Anterior cingulate cortex (tissue), 58 donors: ENCODE measurements at regions not wholly inside any gene's neighbourhood (a gene's known extent, or its start where the extent isn't known, plus 50 kb on each side); places are given as distances from the start of the nearest gene placed in this dataset.
"Not testable (repeated sequence)": the region's sequence is repeated elsewhere in the genome, so short reads cannot be mapped to it uniquely, and the experiment has no call there.

ENCODE experiments used
- DNase-seq, 58 donors: peaks; one replicate each; lab custom pipeline; 2025; lab: John Stamatoyannopoulos, UW

- DNase-seq = no peak
These were observed 296.1 kb upstream of the SYT1 start for GRCh38 chr12:78568321-78569020.

- DNase-seq = no peak
These were observed 292.6 kb upstream of the SYT1 start for GRCh38 chr12:78571953-78572352.

- DNase-seq = not testable (repeated sequence)
These were observed 289.4 kb upstream of the SYT1 start for GRCh38 chr12:78575208-78575607.

GRCh38 chr12:78579846-78580245, 284.7 kb upstream of the SYT1 start:
- DNase-seq = no peak

GRCh38 chr12:78580296-78580695, 284.3 kb upstream of the SYT1 start:
- no peak for DNase-seq

- DNase-seq = no peak
These were observed 279.9 kb upstream of the SYT1 start for GRCh38 chr12:78584695-78585094.

GRCh38 chr12:78585132-78585531, 279.4 kb upstream of the SYT1 start:
- DNase-seq = no peak

- no peak for DNase-seq
These were observed 277.8 kb upstream of the SYT1 start for GRCh38 chr12:78586790-78587189.

- DNase-seq = no peak
These were observed 265.2 kb upstream of the SYT1 start for GRCh38 chr12:78599366-78599765.

- DNase-seq = no peak
These were observed 264.0 kb upstream of the SYT1 start for GRCh38 chr12:78600541-78600940.

GRCh38 chr12:78611504-78611903, 253.1 kb upstream of the SYT1 start:
- DNase-seq = no peak

GRCh38 chr12:78612190-78612589, 252.4 kb upstream of the SYT1 start:
- no peak for DNase-seq

GRCh38 chr12:78617683-78618082, 246.9 kb upstream of the SYT1 start:
- DNase-seq = no peak

- DNase-seq = no peak
These were observed 241.9 kb upstream of the SYT1 start for GRCh38 chr12:78622529-78623195.

GRCh38 chr12:78628491-78629100, 236.0 kb upstream of the SYT1 start:
- no peak for DNase-seq

- no peak for DNase-seq
These were observed 228.2 kb upstream of the SYT1 start for GRCh38 chr12:78636231-78636855.

GRCh38 chr12:78641837-78642423, 222.6 kb upstream of the SYT1 start:
- DNase-seq = no peak

- no peak for DNase-seq
These were observed 218.6 kb upstream of the SYT1 start for GRCh38 chr12:78645956-78646355.

- no peak for DNase-seq
These were observed 212.8 kb upstream of the SYT1 start for GRCh38 chr12:78651755-78652154.

- DNase-seq = no peak
These were observed 198.0 kb upstream of the SYT1 start for GRCh38 chr12:78666584-78666983.

GRCh38 chr12:78671295-78671694, 193.3 kb upstream of the SYT1 start:
- DNase-seq = no peak
